SU-DHL-6 (cell line): ENCODE measurements at regions not wholly inside any gene's neighbourhood (a gene's known extent, or its start where the extent isn't known, plus 50 kb on each side); places are given as distances from the start of the nearest gene placed in this dataset.

Source experiments
- CTCF ChIP-seq: fragments of 200-600 bp; sonication (generic); IDR thresholded peaks from one replicate; pipeline ENCODE4 v1.5.1; 2017; ENCODE audit warnings: antibody characterized with exemption, mild to moderate bottlenecking, low read length, moderate library complexity; ENCODE audit not compliant: insufficient read depth, poor library complexity, severe bottlenecking
- EZH2phosphoT487 ChIP-seq: fragments of 200-600 bp; sonication (generic), shearing (Covaris generic); conservative IDR thresholded peaks from 2 replicates; pipeline ENCODE4 v1.6.1; 2018; ENCODE audit warnings: mild to moderate bottlenecking, antibody characterized with exemption, low read length, moderate library complexity, mixed read lengths

GRCh38 chr22:22802339-22802970 lies 85.2 kb upstream of the IGLL5 start:
- TF ChIP-seq CTCF: peak; percentile 78
- TF ChIP-seq EZH2phosphoT487: no peak
